ENCODE measurements at regions not wholly inside any gene's neighbourhood (a gene's known extent, or its start where the extent isn't known, plus 50 kb on each side); places are given as distances from the start of the nearest gene placed in this dataset.

GRCh38 chr22:49564054-49564453 lies 263.6 kb downstream of the BRD1 start:
- no peak for DNase-seq

GRCh38 chr22:49562685-49563249 lies 264.9 kb downstream of the BRD1 start:
- DNase-seq: no peak

GRCh38 chr22:49561976-49562375 lies 265.7 kb downstream of the BRD1 start:
- no peak for DNase-seq

GRCh38 chr22:49561338-49561737 lies 266.3 kb downstream of the BRD1 start:
- no peak for DNase-seq

GRCh38 chr22:49555526-49555925 lies 272.1 kb downstream of the BRD1 start:
- DNase-seq: no peak

- no peak for DNase-seq
Observed at GRCh38 chr22:49554741-49555140, 272.9 kb downstream of the BRD1 start.

- DNase-seq: no peak
Observed at GRCh38 chr22:49554296-49554625, 273.4 kb downstream of the BRD1 start.

- DNase-seq: no peak
Observed at GRCh38 chr22:49553518-49554295, 274.0 kb downstream of the BRD1 start.

GRCh38 chr22:49553076-49553475 lies 274.6 kb downstream of the BRD1 start:
- DNase-seq: no peak

- DNase-seq: no peak
Observed at GRCh38 chr22:49551897-49552614, 275.6 kb downstream of the BRD1 start.

GRCh38 chr22:49551446-49551845 lies 276.2 kb downstream of the BRD1 start:
- DNase-seq: no peak

- DNase-seq: no peak
Observed at GRCh38 chr22:49550766-49551362, 276.8 kb downstream of the BRD1 start.

- no peak for DNase-seq
Observed at GRCh38 chr22:49550141-49550430, 277.6 kb downstream of the BRD1 start.

- DNase-seq: no peak
Observed at GRCh38 chr22:49549256-49550140, 278.2 kb downstream of the BRD1 start.

- DNase-seq: no peak
Observed at GRCh38 chr22:49548356-49549202, 279.1 kb downstream of the BRD1 start.

- DNase-seq: no peak
Observed at GRCh38 chr22:49547751-49548239, 279.9 kb downstream of the BRD1 start.

GRCh38 chr22:49546811-49547585 lies 280.7 kb downstream of the BRD1 start:
- no peak for DNase-seq

GRCh38 chr22:49545606-49546005 lies 282.1 kb downstream of the BRD1 start:
- DNase-seq: no peak

- no peak for DNase-seq
Observed at GRCh38 chr22:49544286-49544685, 283.4 kb downstream of the BRD1 start.

GRCh38 chr22:49543876-49544275 lies 283.8 kb downstream of the BRD1 start:
- no peak for DNase-seq

- DNase-seq: no peak
Observed at GRCh38 chr22:49541693-49542230, 285.9 kb downstream of the BRD1 start.

All from EL (cell line).